A673 (cell line): ENCODE measurements at regions not wholly inside any gene's neighbourhood (a gene's known extent, or its start where the extent isn't known, plus 50 kb on each side); places are given as distances from the start of the nearest gene placed in this dataset.

Experiments used
- BruUV-seq: library from RNA; stranded (reverse); fragments of 400-500 nt; replicated peaks from 2 replicates; lab custom pipeline; 2021; lab: Mats Ljungman, UMichigan
- CTCF ChIA-PET: fragments of 300-600 bp; sonication (Branson Sonifier 250); formaldehyde crosslinking; loops from one replicate; lab custom pipeline; 2022; ENCODE audit warnings: antibody characterized with exemption; lab: Charles Lee
- POLR2A ChIA-PET: fragments of 300-600 bp; sonication (Branson Sonifier 250); formaldehyde crosslinking; loops from one replicate; lab custom pipeline; 2022; ENCODE audit warnings: antibody characterized with exemption; ENCODE audit not compliant: low non-redundant PET; lab: Charles Lee
- DNase-seq: peaks from one replicate; pipeline ENCODE4 v3.0.0-alpha.2; 2015; ENCODE audit warnings: low spot score
- H3K27ac ChIP-seq: fragments of 200-600 bp; sonication (generic); 2 replicates; pipeline ENCODE4 v1.5.1; 2016; ENCODE audit warnings: mixed run types, low read depth, mild to moderate bottlenecking, mixed read lengths, antibody characterized with exemption, low read length; ENCODE audit not compliant: poor library complexity, severe bottlenecking
- H3K27me3 ChIP-seq: fragments of 200-600 bp; sonication (generic); replicated peaks from 2 replicates; pipeline ENCODE4 v1.6.1; 2017; ENCODE audit warnings: mixed run types, low read depth, mild to moderate bottlenecking, mixed read lengths, antibody characterized with exemption, low read length; ENCODE audit not compliant: insufficient read depth, poor library complexity
- H3K36me3 ChIP-seq: fragments of 200-600 bp; sonication (generic); 2 replicates; pipeline ENCODE4 v1.6.1; 2016; ENCODE audit warnings: mixed run types, mild to moderate bottlenecking, mixed read lengths, antibody characterized with exemption, low read length; ENCODE audit not compliant: insufficient read depth, poor library complexity, severe bottlenecking
- H3K4me1 ChIP-seq: fragments of 200-600 bp; sonication (generic); 2 replicates; pipeline ENCODE4 v1.6.1; 2017; ENCODE audit warnings: mixed run types, mild to moderate bottlenecking, mixed read lengths, antibody characterized with exemption, low read length; ENCODE audit not compliant: insufficient read depth, poor library complexity, severe bottlenecking
- H3K4me3 ChIP-seq: fragments of 200-600 bp; sonication (generic); 2 replicates; pipeline ENCODE4 v1.5.1; 2016; ENCODE audit warnings: low read depth, mixed run types, mild to moderate bottlenecking, mixed read lengths, low read length; ENCODE audit not compliant: poor library complexity, severe bottlenecking
- H3K9me3 ChIP-seq: fragments of 200-600 bp; sonication (generic); 2 replicates; pipeline ENCODE4 v1.6.1; 2016; ENCODE audit warnings: mixed run types, low read depth, mild to moderate bottlenecking, mixed read lengths, antibody characterized with exemption, low read length; ENCODE audit not compliant: poor library complexity, severe bottlenecking
- CTCF ChIP-seq: fragments of 300-800, 200-600 bp; sonication (generic); conservative IDR thresholded peaks from 2 replicates; pipeline ENCODE4 v1.5.1; 2017; ENCODE audit warnings: low read depth, mild to moderate bottlenecking, antibody characterized with exemption, low read length, moderate library complexity, mixed read lengths
- EZH2 ChIP-seq: fragments of 200-600 bp; sonication (generic); IDR thresholded peaks from 2 replicates; pipeline ENCODE4 v1.6.1; 2017; ENCODE audit warnings: borderline replicate concordance, low read depth, mild to moderate bottlenecking, mixed read lengths, antibody characterized with exemption, low read length; ENCODE audit not compliant: poor library complexity, severe bottlenecking
- intact Hi-C: fragments of 100-400 bp; cut with micrococcal nuclease; formaldehyde crosslinking; loops from one replicate; pipeline ENCODE4 v1.10.0; 2022; ENCODE audit not compliant: unreplicated experiment

GRCh38 chr6:147892476-147892875 lies 384.0 kb downstream of the SAMD5 start:
- intact Hi-C loops: no loop called here
- BruUV-seq: no TSS peak
- no peak overlapping the region for H3K27ac ChIP-seq
- CTCF ChIA-PET: no interaction called here
- no peak overlapping the region for H3K4me3 ChIP-seq
- no peaks in the 10 kb centered on the region for H3K36me3 ChIP-seq
- TF ChIP-seq EZH2: no peak
- TF ChIP-seq CTCF: no peak
- peaks cover 8% of the 10 kb centered on the region for H3K9me3 ChIP-seq
- no peaks in the 10 kb centered on the region for H3K4me1 ChIP-seq
- DNase-seq: no peak
- no peaks in the 10 kb centered on the region for H3K27me3 ChIP-seq
- POLR2A ChIA-PET: no interaction called here

GRCh38 chr6:147895272-147895671 lies 386.8 kb downstream of the SAMD5 start:
- intact Hi-C loops: no loop called here
- H3K36me3 ChIP-seq: no peaks in the 10 kb centered on the region
- H3K9me3 ChIP-seq: no peaks in the 10 kb centered on the region
- CTCF ChIA-PET: no interaction called here
- BruUV-seq: no TSS peak
- H3K4me1 ChIP-seq: no peaks in the 10 kb centered on the region
- no peak for TF ChIP-seq EZH2
- H3K27me3 ChIP-seq: no peaks in the 10 kb centered on the region
- DNase-seq: no peak
- POLR2A ChIA-PET: no interaction called here
- no peak overlapping the region for H3K27ac ChIP-seq
- H3K4me3 ChIP-seq: no peak overlapping the region

GRCh38 chr6:147900247-147900830 lies 391.8 kb downstream of the SAMD5 start:
- Histone ChIP-seq H3K27me3 (no peaks in the 10 kb centered on the region), H3K27ac (no peak overlapping the region), H3K36me3 (no peaks in the 10 kb centered on the region), H3K4me1 (no peaks in the 10 kb centered on the region), H3K9me3 (no peaks in the 10 kb centered on the region), H3K4me3 (no peak overlapping the region)
- no peak for DNase-seq
- BruUV-seq: no TSS peak
- intact Hi-C loops: no loop called here
- ChIA-PET POLR2A (no interaction called here), CTCF (no interaction called here)
- TF ChIP-seq EZH2: no peak
- TF ChIP-seq CTCF: no peak

- intact Hi-C loops: no loop called here
These were observed 394.8 kb downstream of the SAMD5 start for GRCh38 chr6:147903321-147903720.

More at GRCh38 chr6:147903321-147903720, 394.8 kb downstream of the SAMD5 start:
- no peaks in the 10 kb centered on the region for H3K27me3 ChIP-seq
- no peak for DNase-seq
- no peaks in the 10 kb centered on the region for H3K36me3 ChIP-seq
- TF ChIP-seq EZH2: no peak
- no peak for TF ChIP-seq CTCF
- no peak overlapping the region for H3K27ac ChIP-seq
- no peak overlapping the region for H3K4me3 ChIP-seq
- no peaks in the 10 kb centered on the region for H3K9me3 ChIP-seq
- ChIA-PET CTCF (no interaction called here), POLR2A (no interaction called here)
- peaks cover 3% of the 10 kb centered on the region for H3K4me1 ChIP-seq
- no TSS peak for BruUV-seq
